NCI-H524 (cell line): ENCODE measurements at regions not wholly inside any gene's neighbourhood (a gene's known extent, or its start where the extent isn't known, plus 50 kb on each side); places are given as distances from the start of the nearest gene placed in this dataset.
A peak's percentile ranks its signal among the peaks of the same experiment; 100 is the strongest.

Source experiments
- DNase-seq, 2 experiments: peaks; one replicate each; lab custom pipeline; 2025; lab: John Stamatoyannopoulos, UW

GRCh38 chr3:41104147-41104546 lies 95.2 kb upstream of the CTNNB1 start:
- no peak for DNase-seq

GRCh38 chr3:41106691-41107090 lies 92.6 kb upstream of the CTNNB1 start:
- DNase-seq: no peak

GRCh38 chr3:41111011-41111410 lies 88.3 kb upstream of the CTNNB1 start:
- no peak for DNase-seq

- DNase-seq: no peak
Measured at GRCh38 chr3:41112466-41112865, 86.8 kb upstream of the CTNNB1 start.

GRCh38 chr3:41115069-41115468 lies 84.2 kb upstream of the CTNNB1 start:
- no peak for DNase-seq

GRCh38 chr3:41116851-41117250 lies 82.5 kb upstream of the CTNNB1 start:
- DNase-seq: no peak

GRCh38 chr3:41117398-41117870 lies 81.9 kb upstream of the CTNNB1 start:
- DNase-seq: no peak

- no peak for DNase-seq
Measured at GRCh38 chr3:41118461-41119390, 80.6 kb upstream of the CTNNB1 start.

- DNase-seq: no peak
Measured at GRCh38 chr3:41120460-41120859, 78.8 kb upstream of the CTNNB1 start.

- DNase-seq: no peak
Measured at GRCh38 chr3:41125258-41125657, 74.0 kb upstream of the CTNNB1 start.

- DNase-seq: no peak
Measured at GRCh38 chr3:41126472-41126871, 72.8 kb upstream of the CTNNB1 start.

GRCh38 chr3:41126961-41127360 lies 72.3 kb upstream of the CTNNB1 start:
- DNase-seq: no peak

GRCh38 chr3:41127414-41127813 lies 71.9 kb upstream of the CTNNB1 start:
- no peak for DNase-seq

- no peak for DNase-seq
Measured at GRCh38 chr3:41129731-41130130, 69.6 kb upstream of the CTNNB1 start.

GRCh38 chr3:41131224-41131623 lies 68.1 kb upstream of the CTNNB1 start:
- no peak for DNase-seq

- DNase-seq: no peak
Measured at GRCh38 chr3:41137686-41138111, 61.6 kb upstream of the CTNNB1 start.

GRCh38 chr3:41138146-41138545 lies 61.2 kb upstream of the CTNNB1 start:
- DNase-seq: peak; percentile 33 to 50

GRCh38 chr3:41138601-41139000 lies 60.7 kb upstream of the CTNNB1 start:
- DNase-seq: no peak

GRCh38 chr3:41140242-41140641 lies 59.1 kb upstream of the CTNNB1 start:
- DNase-seq: no peak

GRCh38 chr3:41141433-41142167 lies 57.7 kb upstream of the CTNNB1 start:
- DNase-seq: no peak

GRCh38 chr3:41143421-41144031 lies 55.8 kb upstream of the CTNNB1 start:
- no peak for DNase-seq

- DNase-seq: peak; percentile 53 to 81
Measured at GRCh38 chr3:41144631-41145030, 54.7 kb upstream of the CTNNB1 start.

GRCh38 chr3:41148478-41148877 lies 50.8 kb upstream of the CTNNB1 start:
- DNase-seq: no peak
